CD14-positive monocyte (primary cell): ENCODE measurements at regions not wholly inside any gene's neighbourhood (a gene's known extent, or its start where the extent isn't known, plus 50 kb on each side); places are given as distances from the start of the nearest gene placed in this dataset.
A peak's percentile ranks its signal among the peaks of the same experiment; 100 is the strongest.

Experiments
- DNase-seq, 3 donors: peaks; one replicate each; pipeline ENCODE4 v3.0.0-alpha.2; 2011 to 2022
- H2AFZ ChIP-seq: 2 replicates; pipeline ENCODE4 v1.6.0; 2012; ENCODE audit warnings: mild to moderate bottlenecking, low read depth, low read length, inconsistent platforms; ENCODE audit not compliant: insufficient read depth, poor library complexity, severe bottlenecking
- H3K27ac ChIP-seq, 2 donors: 1 replicate in 1 of 2; 2 replicates in 1 of 2; pipeline ENCODE4 v1.5.1; 2012 to 2013; ENCODE audit warnings: low read length in 2 of 2, control low read depth in 1 of 2, inconsistent platforms in 1 of 2, low read depth in 1 of 2, mild to moderate bottlenecking in 1 of 2
- H3K27me3 ChIP-seq, 2 donors: one replicate each; pipeline versions ENCODE4 v1.6.0 to v1.6.1; 2011 to 2013; ENCODE audit warnings: low read length in 2 of 2; ENCODE audit not compliant: control insufficient read depth in 2 of 2, insufficient read depth in 2 of 2
- H3K36me3 ChIP-seq, 2 donors: replicated peaks in 1 of 2; 1 replicate in 1 of 2; 2 replicates in 1 of 2; pipeline versions ENCODE4 v1.5.1 to v1.6.1; 2012 to 2013; ENCODE audit warnings: low read length in 2 of 2, control low read depth in 1 of 2, inconsistent platforms in 1 of 2, mild to moderate bottlenecking in 1 of 2; ENCODE audit not compliant: insufficient read depth in 2 of 2, control insufficient read depth in 1 of 2
- H3K4me1 ChIP-seq, 2 donors: 1 replicate in 1 of 2; 2 replicates in 1 of 2; pipeline versions ENCODE4 v1.5.1 to v1.6.1; 2012 to 2013; ENCODE audit warnings: low read length in 2 of 2, control low read depth in 1 of 2, inconsistent platforms in 1 of 2, mild to moderate bottlenecking in 1 of 2, moderate library complexity in 1 of 2; ENCODE audit not compliant: insufficient read depth in 2 of 2, control insufficient read depth in 1 of 2
- H3K4me2 ChIP-seq: replicated peaks from 2 replicates; pipeline ENCODE3; 2012; ENCODE audit warnings: low read length, moderate library complexity, mild to moderate bottlenecking; ENCODE audit not compliant: poor library complexity, severe bottlenecking; ENCODE audit errors: extremely low read depth
- H3K4me3 ChIP-seq, 3 experiments: fragments of 200-600 bp in 1 of 3; sonication (generic) in 1 of 3; replicated peaks in 1 of 3; 1 replicate in 2 of 3; 2 replicates in 1 of 3; pipeline ENCODE4 v1.5.1; 2011 to 2013; ENCODE audit warnings: low read length in 3 of 3, mild to moderate bottlenecking in 3 of 3, control low read depth in 2 of 3, low read depth in 2 of 3, inconsistent platforms in 1 of 3, moderate library complexity in 1 of 3
- H3K79me2 ChIP-seq: 2 replicates; pipeline ENCODE4 v1.6.0; 2012; ENCODE audit warnings: mild to moderate bottlenecking, control low read depth, inconsistent platforms, low read length, moderate library complexity; ENCODE audit not compliant: insufficient read depth
- H3K9ac ChIP-seq: 2 replicates; pipeline ENCODE4 v1.6.0; 2017; ENCODE audit warnings: low read length, mild to moderate bottlenecking; ENCODE audit not compliant: insufficient read depth, poor library complexity, severe bottlenecking
- H3K9me3 ChIP-seq, 2 donors: replicated peaks in 1 of 2; 1 replicate in 1 of 2; 2 replicates in 1 of 2; pipeline versions ENCODE4 v1.5.1 to v1.6.1; 2012 to 2013; ENCODE audit warnings: low read length in 2 of 2, control low read depth in 1 of 2; ENCODE audit not compliant: control insufficient read depth in 1 of 2, insufficient read depth in 1 of 2
- H4K20me1 ChIP-seq: 2 replicates; pipeline ENCODE4 v1.6.0; 2012; ENCODE audit warnings: mild to moderate bottlenecking, low read length, control low read depth, moderate library complexity; ENCODE audit not compliant: insufficient read depth
- H3K27ac Mint-ChIP-seq, 7 donors: one replicate each; pipeline ENCODE4 v1.8.0; 2020; ENCODE audit warnings: mild to moderate bottlenecking in 7 of 7, mixed read lengths in 7 of 7, moderate library complexity in 6 of 7, inconsistent platforms in 2 of 7
- H3K27me3 Mint-ChIP-seq, 3 donors: one replicate each; pipeline ENCODE4 v1.8.0; 2021 to 2022; ENCODE audit warnings: low read depth in 3 of 3, mild to moderate bottlenecking in 3 of 3, mixed read lengths in 3 of 3, moderate library complexity in 3 of 3, inconsistent platforms in 1 of 3
- H3K36me3 Mint-ChIP-seq, 2 donors: one replicate each; pipeline ENCODE4 v1.8.0; 2020; ENCODE audit warnings: mixed read lengths in 2 of 2, inconsistent platforms in 1 of 2, mild to moderate bottlenecking in 1 of 2
- H3K4me1 Mint-ChIP-seq: one replicate; pipeline ENCODE4 v1.8.0; 2020; ENCODE audit warnings: mild to moderate bottlenecking, mixed read lengths
- H3K4me3 Mint-ChIP-seq, 2 donors: one replicate each; pipeline ENCODE4 v1.8.0; 2020; ENCODE audit warnings: mild to moderate bottlenecking in 2 of 2, mixed read lengths in 2 of 2, moderate library complexity in 1 of 2
- H3K9me3 Mint-ChIP-seq, 7 donors: one replicate each; pipeline ENCODE4 v1.8.0; 2020 to 2022; ENCODE audit warnings: mixed read lengths in 7 of 7, mild to moderate bottlenecking in 6 of 7, moderate library complexity in 6 of 7, inconsistent platforms in 2 of 7
- CTCF ChIP-seq: fragments of 200-600 bp; IDR thresholded peaks from one replicate; pipeline ENCODE4 v1.8.0; 2022; ENCODE audit warnings: antibody characterized with exemption, mild to moderate bottlenecking
- WGBS: methylation state at CpG from one replicate; pipeline ENCODE4 v1.1.5; 2013; ENCODE audit warnings: missing lambda C conversion rate; ENCODE audit not compliant: insufficient coverage; 5-methylcytosine and 5-hydroxymethylcytosine counted together
- intact Hi-C, 2 donors: fragments of 100-400 bp; cut with micrococcal nuclease; formaldehyde crosslinking; loops; one replicate each; pipeline versions ENCODE4 v1.15.0 to v1.15.1; 2023

- WGBS = 88% methylated on average over 1 of the region's 1 CpG
- H3K36me3 ChIP-seq = no peaks in the 10 kb centered on the region
- Mint-ChIP-seq H3K9me3 (peaks cover 0 to 11% (median 0%) of the 10 kb centered on the region in 7 donors), H3K27me3 (peaks cover 2 to 8% (median 3%) of the 10 kb centered on the region in 3 donors), H3K4me1 (no peaks in the 10 kb centered on the region), H3K4me3 (no peak overlapping the region), H3K27ac (peak overlapping the region in 1 of 7 donors; percentile 65), H3K36me3 (no peaks in the 10 kb centered on the region)
- H3K79me2 ChIP-seq = no peaks in the 10 kb centered on the region
- no peak overlapping the region for H3K9ac ChIP-seq
- no peak overlapping the region for H3K4me2 ChIP-seq
- intact Hi-C loops = no loop called here
- no peaks in the 10 kb centered on the region for H4K20me1 ChIP-seq
- no peaks in the 10 kb centered on the region for H3K4me1 ChIP-seq
- no peak for DNase-seq
- peaks cover 0 to 2% of the 10 kb centered on the region in 2 donors for H3K27me3 ChIP-seq
- H3K27ac ChIP-seq = no peak overlapping the region
- H3K4me3 ChIP-seq = no peak overlapping the region
- TF ChIP-seq CTCF = no peak
- H3K9me3 ChIP-seq = no peaks in the 10 kb centered on the region
- no peak overlapping the region for H2AFZ ChIP-seq
Observed at GRCh38 chr14:55761651-55762050, 181.6 kb downstream of the KTN1 start.

- Histone ChIP-seq H4K20me1 (no peaks in the 10 kb centered on the region), H3K27ac (no peak overlapping the region), H3K79me2 (no peaks in the 10 kb centered on the region), H3K27me3 (peaks cover 0 to 2% of the 10 kb centered on the region in 2 donors), H3K36me3 (no peaks in the 10 kb centered on the region), H3K4me2 (no peak overlapping the region), H3K9ac (no peak overlapping the region), H3K4me1 (no peaks in the 10 kb centered on the region), H3K4me3 (no peak overlapping the region), H3K9me3 (no peaks in the 10 kb centered on the region), H2AFZ (no peak overlapping the region)
- TF ChIP-seq CTCF = no peak
- intact Hi-C loops = no loop called here
- peaks cover 0 to 10% (median 0%) of the 10 kb centered on the region in 7 donors for H3K9me3 Mint-ChIP-seq
- H3K4me1 Mint-ChIP-seq = no peaks in the 10 kb centered on the region
- no CpG with 5 or more reads among the region's 5 CpGs for WGBS
- no peak for DNase-seq
- H3K27ac Mint-ChIP-seq = no peak overlapping the region
- H3K36me3 Mint-ChIP-seq = no peaks in the 10 kb centered on the region
- no peak overlapping the region for H3K4me3 Mint-ChIP-seq
- H3K27me3 Mint-ChIP-seq = peaks cover 0 to 8% (median 3%) of the 10 kb centered on the region in 3 donors
Observed at GRCh38 chr14:55762595-55763232, 182.7 kb downstream of the KTN1 start.
